IMR-90 (cell line): ENCODE measurements at regions not wholly inside any gene's neighbourhood (a gene's known extent, or its start where the extent isn't known, plus 50 kb on each side); places are given as distances from the start of the nearest gene placed in this dataset.

ENCODE experiments used
- ATAC-seq: fragments of 200-7000 bp; cut with Tn5 transposase; 2 replicates; pipeline ENCODE4 v1.9.1; 2020; ENCODE audit warnings: low read depth, mild to moderate bottlenecking, moderate library complexity
- BruUV-seq: library from RNA; stranded (reverse); fragments of 400-500 nt; replicated peaks from 2 replicates; lab custom pipeline; 2021; lab: Mats Ljungman, UMichigan
- CTCF ChIA-PET: fragments of 300-600 bp; formaldehyde crosslinking; extraction: SDS; loops from one replicate; lab custom pipeline; 2021; ENCODE audit warnings: antibody characterized with exemption; lab: Yijun Ruan, JAX
- POLR2A ChIA-PET: fragments of 300-600 bp; sonication (Branson Sonifier 250); formaldehyde crosslinking; loops from one replicate; lab custom pipeline; 2022; ENCODE audit warnings: antibody characterized with exemption; ENCODE audit not compliant: unreplicated experiment; lab: Charles Lee
- DNase-seq: peaks from one replicate; pipeline ENCODE4 v3.0.0; 2013
- H2AFZ ChIP-seq: replicated peaks from 2 replicates; pipeline ENCODE3; 2013; ENCODE audit warnings: low read length, mild to moderate bottlenecking; ENCODE audit not compliant: poor library complexity
- H2AK5ac ChIP-seq: 2 replicates; pipeline ENCODE4 v1.6.1; 2013; ENCODE audit warnings: low read depth, low read length, inconsistent platforms
- H2AK9ac ChIP-seq: replicated peaks from 2 replicates; pipeline ENCODE3; 2013; ENCODE audit warnings: mild to moderate bottlenecking, low read depth, low read length, moderate library complexity; ENCODE audit not compliant: poor library complexity
- H2BK120ac ChIP-seq: 2 replicates; pipeline ENCODE4 v1.6.1; 2013; ENCODE audit warnings: low read depth, low read length, inconsistent platforms
- H2BK15ac ChIP-seq: 3 replicates; pipeline ENCODE4 v1.6.1; 2013; ENCODE audit warnings: low read depth, low read length, inconsistent platforms
- H2BK20ac ChIP-seq: 2 replicates; pipeline ENCODE4 v1.6.1; 2013; ENCODE audit warnings: low read depth, mild to moderate bottlenecking, inconsistent platforms, low read length, moderate library complexity
- H2BK5ac ChIP-seq: 2 replicates; pipeline ENCODE4 v1.6.1; 2013; ENCODE audit warnings: mild to moderate bottlenecking, low read depth, low read length, inconsistent platforms; ENCODE audit not compliant: poor library complexity, severe bottlenecking
- H3K14ac ChIP-seq: replicated peaks from 2 replicates; pipeline ENCODE4 v1.6.1; 2013; ENCODE audit warnings: low read depth, low read length, inconsistent platforms
- H3K18ac ChIP-seq: 2 replicates; pipeline ENCODE4 v1.6.1; 2013; ENCODE audit warnings: low read depth, low read length, control low read depth
- H3K23ac ChIP-seq: 2 replicates; pipeline ENCODE4 v1.6.1; 2013; ENCODE audit warnings: low read depth, low read length, inconsistent platforms
- H3K27ac ChIP-seq: 2 replicates; pipeline ENCODE4 v1.5.1; 2013; ENCODE audit warnings: mild to moderate bottlenecking, control low read depth, low read length; ENCODE audit not compliant: insufficient read depth
- H3K27me3 ChIP-seq: 2 replicates; pipeline ENCODE4 v1.6.1; 2013; ENCODE audit warnings: low read length; ENCODE audit not compliant: control insufficient read depth, insufficient read depth
- H3K36me3 ChIP-seq: 2 replicates; pipeline ENCODE4 v1.6.1; 2013; ENCODE audit warnings: low read length, mixed read lengths; ENCODE audit not compliant: control insufficient read depth, insufficient read depth
- H3K4ac ChIP-seq: 2 replicates; pipeline ENCODE4 v1.6.1; 2013; ENCODE audit warnings: low read depth, low read length, inconsistent platforms
- H3K4me1 ChIP-seq: 2 replicates; pipeline ENCODE4 v1.6.1; 2013; ENCODE audit warnings: low read length, mixed read lengths; ENCODE audit not compliant: control insufficient read depth, insufficient read depth
- H3K4me2 ChIP-seq: 2 replicates; pipeline ENCODE4 v1.6.1; 2013; ENCODE audit warnings: low read depth, mild to moderate bottlenecking, control low read depth, low read length, moderate library complexity
- H3K4me3 ChIP-seq: 2 replicates; pipeline ENCODE4 v1.5.1; 2013; ENCODE audit warnings: low read depth, mild to moderate bottlenecking, control low read depth, low read length, moderate library complexity; ENCODE audit not compliant: insufficient read depth
- H3K56ac ChIP-seq: 2 replicates; pipeline ENCODE4 v1.6.1; 2013; ENCODE audit warnings: low read length, inconsistent platforms; ENCODE audit not compliant: insufficient read depth; ENCODE audit errors: extremely low read depth
- H3K79me1 ChIP-seq, 2 experiments: 2 replicates each; pipeline ENCODE4 v1.6.1; 2013; ENCODE audit warnings: low read length in 2 of 2, inconsistent platforms in 1 of 2, low read depth in 1 of 2
- H3K9ac ChIP-seq: 2 replicates; pipeline ENCODE4 v1.6.1; 2013; ENCODE audit warnings: low read depth, low read length, control low read depth
- H3K9me1 ChIP-seq: 2 replicates; pipeline ENCODE4 v1.6.1; 2013; ENCODE audit warnings: low read length, inconsistent platforms; ENCODE audit not compliant: insufficient read depth
- H3K9me3 ChIP-seq: 2 replicates; pipeline ENCODE4 v1.6.1; 2013; ENCODE audit warnings: low read length; ENCODE audit not compliant: control insufficient read depth, insufficient read depth
- H4K20me1 ChIP-seq: 2 replicates; pipeline ENCODE4 v1.6.1; 2013; ENCODE audit warnings: low read length, inconsistent platforms; ENCODE audit not compliant: insufficient read depth
- H4K5ac ChIP-seq: 2 replicates; pipeline ENCODE4 v1.6.1; 2013; ENCODE audit warnings: mild to moderate bottlenecking, low read depth, low read length, control low read depth
- H4K8ac ChIP-seq, 2 experiments: 2 replicates each; pipeline ENCODE4 v1.6.1; 2013; ENCODE audit warnings: low read depth in 2 of 2, low read length in 2 of 2, control low read depth in 1 of 2, inconsistent platforms in 1 of 2
- H4K91ac ChIP-seq: 2 replicates; pipeline ENCODE4 v1.6.1; 2013; ENCODE audit warnings: low read depth, low read length, inconsistent platforms; ENCODE audit not compliant: insufficient read depth
- CEBPB ChIP-seq: IDR thresholded peaks from 2 replicates; pipeline ENCODE4 v1.6.1; 2012; ENCODE audit warnings: low read depth, low read length, improper control_type of control experiment
- CHD1 ChIP-seq: IDR thresholded peaks from 2 replicates; pipeline ENCODE4 v1.6.1; 2012; ENCODE audit warnings: low read depth, low read length, improper control_type of control experiment
- CTCF ChIP-seq: conservative IDR thresholded peaks from 2 replicates; pipeline ENCODE4 v1.5.1; 2012; ENCODE audit warnings: mild to moderate bottlenecking, low read depth, low read length, improper control_type of control experiment
- FOS ChIP-seq: fragments of 150-350 bp; IDR thresholded peaks from 2 replicates; pipeline ENCODE4 v1.6.1; 2016; ENCODE audit warnings: low read depth, low read length
- MAFK ChIP-seq: IDR thresholded peaks from 2 replicates; pipeline ENCODE4 v1.6.1; 2012; ENCODE audit warnings: low read depth, low read length, improper control_type of control experiment
- MAZ ChIP-seq: IDR thresholded peaks from 2 replicates; pipeline ENCODE4 v1.6.1; 2012; ENCODE audit warnings: low read depth, mild to moderate bottlenecking, low read length, improper control_type of control experiment, moderate library complexity, borderline replicate concordance
- MXI1 ChIP-seq: IDR thresholded peaks from 2 replicates; pipeline ENCODE4 v1.6.1; 2012; ENCODE audit warnings: low read depth, mild to moderate bottlenecking, low read length, moderate library complexity, borderline replicate concordance
- NFE2L2 ChIP-seq: fragments of 150-350 bp; IDR thresholded peaks from 2 replicates; pipeline ENCODE4 v1.6.1; 2016; ENCODE audit warnings: low read depth, mild to moderate bottlenecking, low read length
- POLR2A ChIP-seq: IDR thresholded peaks from 2 replicates; pipeline ENCODE4 v1.6.1; 2012; ENCODE audit warnings: mild to moderate bottlenecking, low read depth, low read length
- RAD21 ChIP-seq: IDR thresholded peaks from 2 replicates; pipeline ENCODE4 v1.6.1; 2012; ENCODE audit warnings: low read length, improper control_type of control experiment
- RCOR1 ChIP-seq: IDR thresholded peaks from 2 replicates; pipeline ENCODE4 v1.6.1; 2012; ENCODE audit warnings: mild to moderate bottlenecking, low read length, improper control_type of control experiment; ENCODE audit not compliant: insufficient replicate concordance
- RFX5 ChIP-seq: IDR thresholded peaks from 2 replicates; pipeline ENCODE4 v1.8.0; 2012; ENCODE audit warnings: low read depth, mild to moderate bottlenecking, low read length, moderate library complexity
- SMC3 ChIP-seq: fragments of 150-350 bp; IDR thresholded peaks from 2 replicates; pipeline ENCODE4 v1.6.1; 2016; ENCODE audit warnings: low read depth, mild to moderate bottlenecking, antibody characterized with exemption, low read length, moderate library complexity
- USF2 ChIP-seq: fragments of 150-350 bp; IDR thresholded peaks from 2 replicates; pipeline ENCODE4 v1.6.1; 2017; ENCODE audit warnings: mild to moderate bottlenecking, antibody characterized with exemption, low read length, low read depth
- WGBS, 2 experiments: methylation state at CpG; one replicate each; pipeline versions ENCODE4 v1.1.5 to v1.1.7; 2013; ENCODE audit warnings: missing lambda C conversion rate in 2 of 2; ENCODE audit not compliant: insufficient read length in 1 of 2; ENCODE audit errors: extremely low coverage in 2 of 2; 5-methylcytosine and 5-hydroxymethylcytosine counted together
- dilution Hi-C: fragments of 300-500 bp; cut with HindIII; formaldehyde crosslinking; loops from one replicate; pipeline ENCODE4 v1.14.3; 2018; ENCODE audit warnings: low sequenced_read_pairs; ENCODE audit not compliant: unreplicated experiment
- in situ Hi-C: fragments of 300-500 bp; cut with MboI; formaldehyde crosslinking; loops from 3 replicates; pipeline ENCODE4 v1.14.3; 2019; ENCODE audit warnings: low sequenced_read_pairs, inconsistent platforms, mixed read lengths
- intact Hi-C: fragments of 100-400 bp; cut with micrococcal nuclease; formaldehyde crosslinking; loops from 2 replicates; pipeline ENCODE4 v1.10.0; 2022
- TF ChIP-seq, protein P1 (sequence below): fragments of 150-350 bp; IDR thresholded peaks from 2 replicates; pipeline ENCODE4 v1.6.1; 2016; ENCODE audit warnings: low read depth, mild to moderate bottlenecking, low read length, moderate library complexity, borderline replicate concordance

DNA sequence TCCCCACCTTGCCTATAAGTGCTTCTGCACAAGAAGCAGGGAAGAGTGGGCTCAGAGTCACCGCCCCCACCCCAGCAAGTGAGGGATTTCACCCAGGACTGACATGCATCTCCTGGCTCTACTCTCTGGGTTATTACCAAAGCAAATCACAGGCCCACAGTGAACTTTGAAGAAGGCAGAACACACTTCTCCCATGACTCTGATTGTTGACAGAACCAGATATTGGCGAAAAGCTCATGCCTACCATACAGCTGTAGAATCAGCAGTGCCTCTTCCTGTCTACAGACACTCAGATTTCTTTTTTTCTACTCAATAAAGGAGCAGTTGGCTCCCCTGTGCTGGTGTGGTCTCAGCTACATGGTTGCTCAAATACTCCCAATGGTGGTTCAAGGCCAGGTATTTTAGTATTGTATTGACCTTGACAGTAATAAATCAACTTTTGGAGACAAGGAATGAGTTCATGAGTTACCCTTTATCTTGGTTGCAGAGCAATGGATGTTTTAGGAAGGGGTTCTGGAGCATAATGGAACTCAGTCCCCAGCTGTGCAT is 512.9 kb upstream of the ID2 start:
- Histone ChIP-seq H3K4ac (peak overlapping the region; percentile 64), H2BK15ac (peak overlapping the region; percentile 45; the same call in 2 of the 3 replicates), H4K20me1 (no peaks in the 10 kb centered on the region), H4K91ac (peak overlapping the region; percentile 53), H4K8ac (peak overlapping the region in 1 of 2 experiments; percentile 23; a peak in 2 of 4 replicates), H3K27me3 (no peaks in the 10 kb centered on the region), H2AK9ac (no peak overlapping the region), H4K5ac (peak overlapping the region; percentile 75; the same call in 1 of the 2 replicates), H3K4me1 (peaks cover 13% of the 10 kb centered on the region), H3K14ac (peak overlapping the region; percentile 64), H3K9me1 (peaks cover 7% of the 10 kb centered on the region; the same call in 1 of the 2 replicates), H3K9ac (no peak overlapping the region), H3K18ac (peak overlapping the region; percentile 80), H3K56ac (no peak overlapping the region), H3K4me3 (no peak overlapping the region), H2BK20ac (peak overlapping the region; percentile 70; the same call in 1 of the 2 replicates), H3K79me1 (no peaks in the 10 kb centered on the region), H3K4me2 (peak overlapping the region; percentile 58; the same call in 1 of the 2 replicates), H3K9me3 (no peaks in the 10 kb centered on the region), H2BK120ac (peak overlapping the region; percentile 78), H3K27ac (peak overlapping the region; percentile 57; the same call in 1 of the 2 replicates), H3K36me3 (no peaks in the 10 kb centered on the region), H2AFZ (peak overlapping the region; percentile 6), H2AK5ac (no peak overlapping the region; the same call in 1 of the 2 replicates), H3K23ac (peak overlapping the region; percentile 30; the same call in 1 of the 2 replicates), H2BK5ac (peak overlapping the region; percentile 74)
- no CpG with 5 or more reads among the region's 2 CpGs for WGBS, 2 experiments
- peak; percentile 10; the same call in 1 of the 2 replicates for ATAC-seq
- ChIA-PET POLR2A (no interaction called here), CTCF (interaction anchor here (1.0 kb wide), 1 partner anchor 20 kb away, joined by 4 read pairs; no protein-coding TSS in a partner anchor)
- intact Hi-C loops: loop anchor here (5.0 kb wide), 1 partner anchor 513 kb away; the partner anchor contains the start of gene ID2
- no TSS peak for BruUV-seq
- in situ Hi-C loops: loop anchor here (25.0 kb wide), 1 partner anchor 518 kb away; the partner anchor contains the start of gene ID2
- no peak for TF ChIP-seq FOS
- no peak for TF ChIP-seq RCOR1
- TF ChIP-seq SMC3: no peak
- TF ChIP-seq RFX5: no peak
- TF ChIP-seq CHD1: no peak
- no peak for TF ChIP-seq MAZ
- no peak for TF ChIP-seq USF2
- no peak for TF ChIP-seq POLR2A
- TF ChIP-seq MAFK: no peak
- TF ChIP-seq, protein P1, sequence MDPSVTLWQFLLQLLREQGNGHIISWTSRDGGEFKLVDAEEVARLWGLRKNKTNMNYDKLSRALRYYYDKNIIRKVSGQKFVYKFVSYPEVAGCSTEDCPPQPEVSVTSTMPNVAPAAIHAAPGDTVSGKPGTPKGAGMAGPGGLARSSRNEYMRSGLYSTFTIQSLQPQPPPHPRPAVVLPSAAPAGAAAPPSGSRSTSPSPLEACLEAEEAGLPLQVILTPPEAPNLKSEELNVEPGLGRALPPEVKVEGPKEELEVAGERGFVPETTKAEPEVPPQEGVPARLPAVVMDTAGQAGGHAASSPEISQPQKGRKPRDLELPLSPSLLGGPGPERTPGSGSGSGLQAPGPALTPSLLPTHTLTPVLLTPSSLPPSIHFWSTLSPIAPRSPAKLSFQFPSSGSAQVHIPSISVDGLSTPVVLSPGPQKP: no peak
- no peak for TF ChIP-seq MXI1
- TF ChIP-seq CTCF: no peak
- TF ChIP-seq CEBPB: no peak
- no peak for TF ChIP-seq NFE2L2
- TF ChIP-seq RAD21: no peak
- dilution Hi-C loops: no loop called here
- peak; percentile 25 for DNase-seq
